Kidney capillary endothelial cell (primary cell): ENCODE measurements at regions not wholly inside any gene's neighbourhood (a gene's known extent, or its start where the extent isn't known, plus 50 kb on each side); places are given as distances from the start of the nearest gene placed in this dataset.

ENCODE experiments used
- DNase-seq: peaks from one replicate; pipeline ENCODE4 v3.0.0-alpha.2; 2018; ENCODE audit warnings: low spot score

GRCh38 chr18:78364388-78364960 is 615.1 kb upstream of the SALL3 start:
- DNase-seq, result no peak

- no peak for DNase-seq
Observed at GRCh38 chr18:78367996-78368395, 611.6 kb upstream of the SALL3 start.

GRCh38 chr18:78368726-78369125 is 610.9 kb upstream of the SALL3 start:
- DNase-seq, result no peak

GRCh38 chr18:78376046-78376445 is 603.6 kb upstream of the SALL3 start:
- no peak for DNase-seq

- DNase-seq, result no peak
Observed at GRCh38 chr18:78378403-78378802, 601.2 kb upstream of the SALL3 start.

- DNase-seq, result no peak
Observed at GRCh38 chr18:78378983-78379382, 600.6 kb upstream of the SALL3 start.

- no peak for DNase-seq
Observed at GRCh38 chr18:78390348-78390951, 589.2 kb upstream of the SALL3 start.

- no peak for DNase-seq
Observed at GRCh38 chr18:78390952-78391348, 588.7 kb upstream of the SALL3 start.

GRCh38 chr18:78393086-78393862 is 586.3 kb upstream of the SALL3 start:
- DNase-seq, result no peak

GRCh38 chr18:78396077-78396476 is 583.5 kb upstream of the SALL3 start:
- no peak for DNase-seq

- no peak for DNase-seq
Observed at GRCh38 chr18:78396756-78397155, 582.9 kb upstream of the SALL3 start.

GRCh38 chr18:78399992-78400503 is 579.6 kb upstream of the SALL3 start:
- DNase-seq, result no peak

- DNase-seq, result no peak
Observed at GRCh38 chr18:78402440-78402839, 577.2 kb upstream of the SALL3 start.

- DNase-seq, result no peak
Observed at GRCh38 chr18:78402966-78403365, 576.7 kb upstream of the SALL3 start.

GRCh38 chr18:78403371-78403770 is 576.2 kb upstream of the SALL3 start:
- no peak for DNase-seq

GRCh38 chr18:78405763-78406162 is 573.9 kb upstream of the SALL3 start:
- DNase-seq, result no peak

- no peak for DNase-seq
Observed at GRCh38 chr18:78406743-78407465, 572.7 kb upstream of the SALL3 start.

- DNase-seq, result no peak
Observed at GRCh38 chr18:78407466-78407844, 572.2 kb upstream of the SALL3 start.

GRCh38 chr18:78408623-78409022 is 571.0 kb upstream of the SALL3 start:
- no peak for DNase-seq

GRCh38 chr18:78410094-78410786 is 569.4 kb upstream of the SALL3 start:
- DNase-seq, result no peak

GRCh38 chr18:78411539-78411938 is 568.1 kb upstream of the SALL3 start:
- no peak for DNase-seq

GRCh38 chr18:78414302-78414701 is 565.3 kb upstream of the SALL3 start:
- no peak for DNase-seq
